ENCODE measurements at regions not wholly inside any gene's neighbourhood (a gene's known extent, or its start where the extent isn't known, plus 50 kb on each side); places are given as distances from the start of the nearest gene placed in this dataset.

DNA sequence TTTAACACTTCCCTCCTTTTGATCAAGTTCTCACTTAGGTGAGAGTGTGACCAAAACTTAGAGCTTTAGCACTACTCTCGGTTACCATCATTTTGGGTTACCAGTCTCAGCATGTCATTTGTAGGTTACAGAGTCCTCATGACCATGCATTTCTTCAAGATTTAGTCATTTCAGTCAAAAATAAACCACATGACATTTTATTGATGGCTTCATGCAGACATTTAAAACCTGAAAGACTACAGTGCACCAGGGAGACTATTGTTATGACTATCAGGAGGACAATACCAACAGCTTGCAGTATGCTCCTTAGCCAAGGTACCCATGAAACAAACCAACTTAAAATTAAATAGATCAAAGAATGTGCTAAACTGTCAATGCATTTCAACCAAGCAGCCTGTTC, 498.1 kb upstream of the FSTL5 start:
- DNase-seq (ENCODE audit: low read depth, low spot score): no peak
- Histone ChIP-seq H3K9ac (ENCODE audit: insufficient read length) (no peak overlapping the region), H3K27ac (no peak overlapping the region), H3K9me3 (ENCODE audit: low read depth, low read length) (no peaks in the 10 kb centered on the region), H3K4me3 (no peak overlapping the region), H3K36me3 (ENCODE audit: insufficient read depth, low read length) (no peaks in the 10 kb centered on the region)
- TF ChIP-seq POLR2AphosphoS5 (IDR thresholded peaks at IDR 0.05; ENCODE audit: borderline replicate concordance, low read depth, low read length) (no peak), EZH2 (IDR thresholded peaks at IDR 0.05) (no peak), FOXP2 (optimal IDR thresholded peaks at IDR 0.05; ENCODE audit: control extremely low read depth, extremely low read length, insufficient read depth) (no peak)

DNA sequence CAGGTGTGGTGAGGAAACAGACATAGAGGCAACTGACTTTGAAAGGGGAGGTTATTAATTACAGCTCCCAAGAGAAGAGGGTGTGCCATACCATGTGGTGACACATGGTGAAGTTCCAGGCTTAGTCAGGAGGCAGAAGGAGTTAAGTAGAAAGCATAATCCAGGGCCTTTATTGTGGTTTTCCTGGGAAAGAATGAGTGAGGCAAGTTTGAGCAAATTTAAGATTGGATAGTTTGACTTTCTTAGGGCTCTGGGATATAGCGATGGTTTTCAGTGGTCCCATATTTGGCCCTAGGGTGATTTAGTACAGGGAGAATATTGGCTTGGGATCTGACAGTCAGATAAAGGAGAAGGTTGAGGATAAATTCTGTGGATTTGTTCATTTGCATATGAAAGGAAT, 495.9 kb upstream of the FSTL5 start:
- DNase-seq (ENCODE audit: low read depth, low spot score): no peak
- Histone ChIP-seq H3K27ac (no peak overlapping the region), H3K4me3 (no peak overlapping the region), H3K9me3 (ENCODE audit: low read depth, low read length) (no peaks in the 10 kb centered on the region), H3K36me3 (ENCODE audit: insufficient read depth, low read length) (no peaks in the 10 kb centered on the region), H3K9ac (ENCODE audit: insufficient read length) (no peak overlapping the region)
- TF ChIP-seq EZH2 (IDR thresholded peaks at IDR 0.05): no peak
- no peak for TF ChIP-seq FOXP2 (optimal IDR thresholded peaks at IDR 0.05; ENCODE audit: control extremely low read depth, extremely low read length, insufficient read depth)
- TF ChIP-seq POLR2AphosphoS5 (IDR thresholded peaks at IDR 0.05; ENCODE audit: borderline replicate concordance, low read depth, low read length): no peak

DNA sequence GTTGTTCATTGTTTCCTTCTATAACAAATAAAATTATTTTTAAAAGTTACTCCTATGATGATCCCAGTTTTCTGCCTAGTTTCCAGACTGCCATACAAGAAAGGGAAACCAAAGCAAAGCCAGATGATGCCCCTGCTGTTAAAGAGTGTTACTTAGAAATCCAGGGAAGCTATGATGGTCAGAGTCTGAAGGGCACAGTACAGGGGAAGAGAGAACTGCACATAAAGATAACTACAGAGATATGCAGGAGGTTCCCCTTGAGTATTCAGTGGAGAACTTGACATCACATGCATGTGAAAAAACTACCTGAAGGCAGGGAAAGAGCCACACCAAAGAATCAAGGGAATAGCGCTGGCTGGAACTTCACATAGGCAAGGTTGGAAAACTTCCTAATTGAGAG, 494.2 kb upstream of the FSTL5 start:
- TF ChIP-seq POLR2AphosphoS5 (IDR thresholded peaks at IDR 0.05; ENCODE audit: borderline replicate concordance, low read depth, low read length) (no peak), FOXP2 (optimal IDR thresholded peaks at IDR 0.05; ENCODE audit: control extremely low read depth, extremely low read length, insufficient read depth) (no peak), EZH2 (IDR thresholded peaks at IDR 0.05) (no peak)
- no peak overlapping the region for H3K9ac ChIP-seq (ENCODE audit: insufficient read length)
- no peak overlapping the region for H3K4me3 ChIP-seq
- H3K9me3 ChIP-seq (ENCODE audit: low read depth, low read length): no peaks in the 10 kb centered on the region
- H3K36me3 ChIP-seq (ENCODE audit: insufficient read depth, low read length): no peaks in the 10 kb centered on the region
- no peak overlapping the region for H3K27ac ChIP-seq
- no peak for DNase-seq (ENCODE audit: low read depth, low spot score)

DNA sequence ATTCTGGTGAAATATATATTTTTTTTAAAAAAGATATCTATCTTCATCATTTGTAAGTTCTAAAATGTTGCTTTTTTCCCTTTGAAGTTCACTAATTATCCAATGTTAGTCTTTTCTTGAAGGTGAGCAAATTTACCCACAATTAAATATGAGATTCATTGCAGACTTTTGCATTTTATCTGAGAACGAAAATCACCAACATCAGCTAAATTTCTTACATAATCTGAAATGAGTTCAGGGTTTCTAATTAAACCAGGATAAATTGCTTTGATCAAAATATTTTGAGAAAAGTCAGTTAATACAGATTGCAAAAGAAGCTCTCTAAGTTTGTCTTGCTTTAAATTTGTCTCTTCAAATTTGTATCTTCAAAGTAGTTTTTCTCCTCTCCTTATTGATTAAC, 486.4 kb upstream of the FSTL5 start:
- TF ChIP-seq POLR2AphosphoS5 (IDR thresholded peaks at IDR 0.05; ENCODE audit: borderline replicate concordance, low read depth, low read length) (no peak), FOXP2 (optimal IDR thresholded peaks at IDR 0.05; ENCODE audit: control extremely low read depth, extremely low read length, insufficient read depth) (no peak), EZH2 (IDR thresholded peaks at IDR 0.05) (no peak)
- Histone ChIP-seq H3K27ac (no peak overlapping the region), H3K9ac (ENCODE audit: insufficient read length) (no peak overlapping the region), H3K36me3 (ENCODE audit: insufficient read depth, low read length) (no peaks in the 10 kb centered on the region), H3K4me3 (no peak overlapping the region), H3K9me3 (ENCODE audit: low read depth, low read length) (no peaks in the 10 kb centered on the region)
- no peak for DNase-seq (ENCODE audit: low read depth, low spot score)

DNA sequence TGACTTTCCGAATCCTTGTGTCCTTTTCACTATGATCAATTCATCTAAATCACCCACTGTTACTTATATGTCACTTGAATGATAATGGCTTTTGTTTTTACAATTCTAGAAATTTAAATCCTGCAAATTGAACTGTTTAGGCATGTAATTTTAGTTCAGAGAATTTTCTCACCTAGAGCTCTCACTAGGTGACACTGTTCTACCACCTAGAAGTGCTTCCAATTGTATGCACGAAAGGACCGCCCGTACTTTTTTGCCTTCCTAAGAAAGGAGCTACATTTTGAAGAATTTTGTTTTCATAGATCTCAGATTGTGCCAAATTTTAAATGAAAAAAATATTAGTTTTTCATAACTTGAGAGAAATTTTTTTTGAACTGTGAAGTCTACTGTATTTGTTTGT, 481.6 kb upstream of the FSTL5 start:
- no peak for TF ChIP-seq EZH2 (IDR thresholded peaks at IDR 0.05)
- TF ChIP-seq FOXP2 (optimal IDR thresholded peaks at IDR 0.05; ENCODE audit: control extremely low read depth, extremely low read length, insufficient read depth): no peak
- TF ChIP-seq POLR2AphosphoS5 (IDR thresholded peaks at IDR 0.05; ENCODE audit: borderline replicate concordance, low read depth, low read length): no peak
- no peak overlapping the region for H3K27ac ChIP-seq
- H3K36me3 ChIP-seq (ENCODE audit: insufficient read depth, low read length): no peaks in the 10 kb centered on the region
- H3K4me3 ChIP-seq: no peak overlapping the region
- H3K9me3 ChIP-seq (ENCODE audit: low read depth, low read length): no peaks in the 10 kb centered on the region
- no peak for DNase-seq (ENCODE audit: low read depth, low spot score)
- H3K9ac ChIP-seq (ENCODE audit: insufficient read length): no peak overlapping the region

DNA sequence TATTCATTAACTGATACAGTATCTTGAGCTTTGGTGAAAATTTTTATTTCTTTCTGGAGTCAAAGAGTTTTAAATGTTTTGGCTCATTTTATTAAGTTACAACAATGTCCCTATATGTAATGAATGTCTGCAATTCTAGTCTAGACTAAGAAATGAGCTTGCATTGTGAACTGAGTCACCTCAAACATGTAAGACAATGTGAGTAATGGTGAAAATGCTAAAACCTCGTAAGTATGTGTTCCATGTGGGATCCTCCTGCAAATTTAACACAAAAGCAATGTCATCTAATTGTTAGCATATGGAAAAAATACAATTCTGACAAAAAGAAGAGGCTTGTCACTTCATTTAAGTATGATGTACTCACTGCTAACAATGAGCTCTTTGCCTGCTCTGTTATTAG, 480.5 kb upstream of the FSTL5 start:
- TF ChIP-seq EZH2 (IDR thresholded peaks at IDR 0.05) (no peak), POLR2AphosphoS5 (IDR thresholded peaks at IDR 0.05; ENCODE audit: borderline replicate concordance, low read depth, low read length) (no peak), FOXP2 (optimal IDR thresholded peaks at IDR 0.05; ENCODE audit: control extremely low read depth, extremely low read length, insufficient read depth) (no peak)
- Histone ChIP-seq H3K4me3 (no peak overlapping the region), H3K36me3 (ENCODE audit: insufficient read depth, low read length) (no peaks in the 10 kb centered on the region), H3K9me3 (ENCODE audit: low read depth, low read length) (no peaks in the 10 kb centered on the region), H3K27ac (no peak overlapping the region), H3K9ac (ENCODE audit: insufficient read length) (no peak overlapping the region)
- no peak for DNase-seq (ENCODE audit: low read depth, low spot score)

DNA sequence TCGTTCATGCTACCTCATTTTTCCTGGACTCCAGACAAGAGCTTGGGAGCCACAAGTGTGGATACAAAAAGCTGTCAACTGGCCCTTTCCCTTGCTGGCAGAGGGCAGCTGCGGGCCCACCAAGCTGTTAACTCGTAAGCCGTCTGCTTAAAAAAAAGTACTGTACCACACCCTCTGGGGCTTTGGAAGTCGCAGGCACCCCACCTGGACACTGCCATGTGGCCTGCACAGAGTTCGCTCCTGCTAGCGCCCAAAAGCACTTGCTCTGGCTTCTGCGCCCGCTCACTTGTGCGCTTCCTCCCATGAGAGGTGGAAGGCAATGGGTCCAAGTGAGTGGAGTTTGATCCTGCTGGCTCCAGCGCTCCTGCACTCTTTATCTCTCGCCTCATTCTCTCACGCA, 476.4 kb upstream of the FSTL5 start:
- Histone ChIP-seq H3K9me3 (ENCODE audit: low read depth, low read length) (no peaks in the 10 kb centered on the region), H3K4me3 (no peak overlapping the region), H3K36me3 (ENCODE audit: insufficient read depth, low read length) (no peaks in the 10 kb centered on the region), H3K27ac (no peak overlapping the region), H3K9ac (ENCODE audit: insufficient read length) (no peak overlapping the region)
- TF ChIP-seq POLR2AphosphoS5 (IDR thresholded peaks at IDR 0.05; ENCODE audit: borderline replicate concordance, low read depth, low read length) (no peak), FOXP2 (optimal IDR thresholded peaks at IDR 0.05; ENCODE audit: control extremely low read depth, extremely low read length, insufficient read depth) (no peak), EZH2 (IDR thresholded peaks at IDR 0.05) (no peak)
- DNase-seq (ENCODE audit: low read depth, low spot score): no peak

DNA sequence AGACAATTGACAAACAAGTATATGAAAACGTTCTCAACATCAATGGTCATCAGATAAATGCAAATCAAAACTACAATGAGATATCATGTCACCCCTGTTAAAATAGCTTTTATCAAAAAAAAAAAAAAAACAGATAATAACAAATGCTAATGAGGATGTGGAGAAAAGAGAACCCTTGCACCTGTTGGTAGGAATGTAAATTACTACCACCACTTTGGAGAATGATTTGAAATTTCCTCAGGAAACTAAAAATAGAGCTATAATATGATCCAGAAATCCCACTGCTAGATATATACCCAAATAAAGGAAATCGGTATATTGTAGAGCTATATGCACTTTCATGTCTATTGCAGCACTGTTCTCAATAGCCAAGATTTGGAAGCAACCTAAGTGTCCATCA, 470.6 kb upstream of the FSTL5 start:
- H3K36me3 ChIP-seq (ENCODE audit: insufficient read depth, low read length): no peaks in the 10 kb centered on the region
- DNase-seq (ENCODE audit: low read depth, low spot score): no peak
- H3K4me3 ChIP-seq: no peak overlapping the region
- TF ChIP-seq EZH2 (IDR thresholded peaks at IDR 0.05) (no peak), POLR2AphosphoS5 (IDR thresholded peaks at IDR 0.05; ENCODE audit: borderline replicate concordance, low read depth, low read length) (no peak), FOXP2 (optimal IDR thresholded peaks at IDR 0.05; ENCODE audit: control extremely low read depth, extremely low read length, insufficient read depth) (no peak)
- H3K9me3 ChIP-seq (ENCODE audit: low read depth, low read length): no peaks in the 10 kb centered on the region
- no peak overlapping the region for H3K27ac ChIP-seq
- H3K9ac ChIP-seq (ENCODE audit: insufficient read length): no peak overlapping the region

DNA sequence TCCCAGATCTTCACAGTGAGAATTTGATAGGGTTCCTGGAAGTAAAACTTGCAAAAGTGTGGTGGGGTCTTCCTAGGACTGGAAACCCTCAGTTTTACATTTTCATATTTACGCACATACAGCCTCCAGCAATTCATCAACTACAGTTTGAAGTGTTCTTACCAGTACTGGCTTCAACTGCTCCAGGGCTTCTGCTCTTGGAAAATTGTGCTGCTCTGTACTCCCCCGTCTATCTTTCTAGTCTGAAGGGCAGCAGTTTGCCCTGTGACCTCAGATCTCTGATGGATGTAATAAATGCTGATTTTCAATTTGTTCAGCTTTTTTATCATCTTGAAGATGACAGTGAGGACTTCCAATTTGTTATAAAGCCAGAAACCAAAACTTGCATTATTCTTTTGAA, 458.9 kb upstream of the FSTL5 start:
- no peak for DNase-seq (ENCODE audit: low read depth, low spot score)
- H3K4me3 ChIP-seq: no peak overlapping the region
- no peaks in the 10 kb centered on the region for H3K9me3 ChIP-seq (ENCODE audit: low read depth, low read length)
- H3K36me3 ChIP-seq (ENCODE audit: insufficient read depth, low read length): no peaks in the 10 kb centered on the region
- TF ChIP-seq FOXP2 (optimal IDR thresholded peaks at IDR 0.05; ENCODE audit: control extremely low read depth, extremely low read length, insufficient read depth) (no peak), EZH2 (IDR thresholded peaks at IDR 0.05) (no peak), POLR2AphosphoS5 (IDR thresholded peaks at IDR 0.05; ENCODE audit: borderline replicate concordance, low read depth, low read length) (no peak)
- H3K9ac ChIP-seq (ENCODE audit: insufficient read length): no peak overlapping the region
- no peak overlapping the region for H3K27ac ChIP-seq

Measured in SK-N-MC (cell line).